ENCODE measurements at regions not wholly inside any gene's neighbourhood (a gene's known extent, or its start where the extent isn't known, plus 50 kb on each side); places are given as distances from the start of the nearest gene placed in this dataset.

- ATAC-seq (ENCODE audit: low read depth) (no peak), DNase-seq (no peak)
- no peaks in the 10 kb centered on the region for H3K27me3 Mint-ChIP-seq
- intact Hi-C loops (cut with micrococcal nuclease): no loop called here
- ChIA-PET POLR2A (no interaction called here), CTCF (no interaction called here)
- no peaks in the 10 kb centered on the region for H3K9me3 Mint-ChIP-seq
- H3K4me3 Mint-ChIP-seq: no peak overlapping the region
- H3K27ac Mint-ChIP-seq: no peak overlapping the region
- TF ChIP-seq CTCF (IDR thresholded peaks at IDR 0.05): no peak
- no peaks in the 10 kb centered on the region for H3K36me3 Mint-ChIP-seq (ENCODE audit: low read depth)
- no peaks in the 10 kb centered on the region for H3K4me1 Mint-ChIP-seq
These were observed 248.8 kb upstream of the SLC39A10 start for GRCh38 chr2:195408196-195408595.

- Mint-ChIP-seq H3K4me1 (no peaks in the 10 kb centered on the region), H3K4me3 (no peak overlapping the region), H3K27me3 (no peaks in the 10 kb centered on the region), H3K27ac (no peak overlapping the region), H3K9me3 (no peaks in the 10 kb centered on the region), H3K36me3 (ENCODE audit: low read depth) (peaks cover 1% of the 10 kb centered on the region)
- intact Hi-C loops (cut with micrococcal nuclease): no loop called here
- ATAC-seq (ENCODE audit: low read depth) (no peak), DNase-seq (no peak)
- TF ChIP-seq CTCF (IDR thresholded peaks at IDR 0.05): no peak
- ChIA-PET POLR2A (no interaction called here), CTCF (no interaction called here)
These were observed 249.2 kb upstream of the SLC39A10 start for GRCh38 chr2:195407783-195408182.

- intact Hi-C loops (cut with micrococcal nuclease): no loop called here
These were observed 250.0 kb upstream of the SLC39A10 start for GRCh38 chr2:195406886-195407603.

GRCh38 chr2:195404651-195405050 is 252.4 kb upstream of the SLC39A10 start:
- CTCF ChIA-PET: interaction anchor here (1.2 to 1.5 kb wide), 2 partner anchors 657 to 663 kb away, joined by 3 to 4 read pairs; partner anchors contain the start of gene DNAH7
- no peaks in the 10 kb centered on the region for H3K9me3 Mint-ChIP-seq
- intact Hi-C loops (cut with micrococcal nuclease): loop anchor here (1.0 to 2.0 kb wide), 3 partner anchors 256 to 664 kb away; partner anchors contain the start of gene DNAH7
- H3K27me3 Mint-ChIP-seq: no peaks in the 10 kb centered on the region
- POLR2A ChIA-PET: no interaction called here
- no peak overlapping the region for H3K4me3 Mint-ChIP-seq
- TF ChIP-seq CTCF (IDR thresholded peaks at IDR 0.05): no peak
- H3K27ac Mint-ChIP-seq: no peak overlapping the region
- DNase-seq (no peak), ATAC-seq (ENCODE audit: low read depth) (no peak)
- H3K36me3 Mint-ChIP-seq (ENCODE audit: low read depth): peaks cover 1% of the 10 kb centered on the region
- H3K4me1 Mint-ChIP-seq: no peaks in the 10 kb centered on the region

More at GRCh38 chr2:195406886-195407603, 250.0 kb upstream of the SLC39A10 start:
- no peak overlapping the region for H3K27ac Mint-ChIP-seq
- DNase-seq (no peak), ATAC-seq (ENCODE audit: low read depth) (no peak)
- H3K4me3 Mint-ChIP-seq: no peak overlapping the region
- no peaks in the 10 kb centered on the region for H3K9me3 Mint-ChIP-seq
- ChIA-PET CTCF (no interaction called here), POLR2A (no interaction called here)
- no peak for TF ChIP-seq CTCF (IDR thresholded peaks at IDR 0.05)
- H3K27me3 Mint-ChIP-seq: no peaks in the 10 kb centered on the region
- no peaks in the 10 kb centered on the region for H3K4me1 Mint-ChIP-seq
- peaks cover 1% of the 10 kb centered on the region for H3K36me3 Mint-ChIP-seq (ENCODE audit: low read depth)

- intact Hi-C loops (cut with micrococcal nuclease): no loop called here
- ChIA-PET POLR2A (no interaction called here), CTCF (no interaction called here)
- Mint-ChIP-seq H3K4me3 (no peak overlapping the region), H3K4me1 (no peaks in the 10 kb centered on the region), H3K27me3 (no peaks in the 10 kb centered on the region), H3K36me3 (ENCODE audit: low read depth) (no peaks in the 10 kb centered on the region), H3K27ac (no peak overlapping the region), H3K9me3 (no peaks in the 10 kb centered on the region)
- DNase-seq: no peak
- no peak for ATAC-seq (ENCODE audit: low read depth)
- TF ChIP-seq CTCF (IDR thresholded peaks at IDR 0.05): no peak
These were observed 260.5 kb upstream of the SLC39A10 start for GRCh38 chr2:195396479-195396878.
